SK-N-DZ (cell line): ENCODE measurements at regions not wholly inside any gene's neighbourhood (a gene's known extent, or its start where the extent isn't known, plus 50 kb on each side); places are given as distances from the start of the nearest gene placed in this dataset.
A peak's percentile ranks its signal among the peaks of the same experiment; 100 is the strongest.

ENCODE experiments used
- DNase-seq: peaks from one replicate; pipeline ENCODE4 v3.0.0-alpha.2; 2015; ENCODE audit warnings: low spot score

GRCh38 chr6:104575536-104575935 lies 284.2 kb downstream of the HACE1 start:
- no peak for DNase-seq

- DNase-seq = no peak
These were observed 285.5 kb downstream of the HACE1 start for GRCh38 chr6:104574135-104574750.

- DNase-seq = no peak
These were observed 286.4 kb downstream of the HACE1 start for GRCh38 chr6:104573350-104573749.

GRCh38 chr6:104572901-104573300 lies 286.8 kb downstream of the HACE1 start:
- DNase-seq = no peak

- no peak for DNase-seq
These were observed 293.3 kb downstream of the HACE1 start for GRCh38 chr6:104566411-104566810.

- DNase-seq = no peak
These were observed 296.4 kb downstream of the HACE1 start for GRCh38 chr6:104563306-104563705.

- no peak for DNase-seq
These were observed 300.1 kb downstream of the HACE1 start for GRCh38 chr6:104559435-104560202.

- DNase-seq = no peak
These were observed 301.0 kb downstream of the HACE1 start for GRCh38 chr6:104558746-104559145.

- no peak for DNase-seq
These were observed 311.4 kb downstream of the HACE1 start for GRCh38 chr6:104548297-104548696.

GRCh38 chr6:104541411-104541810 lies 318.3 kb downstream of the HACE1 start:
- DNase-seq = no peak

- no peak for DNase-seq
These were observed 319.0 kb downstream of the HACE1 start for GRCh38 chr6:104540743-104541142.

GRCh38 chr6:104539173-104539572 lies 320.5 kb downstream of the HACE1 start:
- DNase-seq = no peak

GRCh38 chr6:104537872-104538271 lies 321.8 kb downstream of the HACE1 start:
- no peak for DNase-seq

GRCh38 chr6:104537180-104537579 lies 322.5 kb downstream of the HACE1 start:
- no peak for DNase-seq

- no peak for DNase-seq
These were observed 327.3 kb downstream of the HACE1 start for GRCh38 chr6:104532462-104532861.

GRCh38 chr6:104531646-104532045 lies 328.1 kb downstream of the HACE1 start:
- DNase-seq = no peak

- DNase-seq = peak; percentile 30
These were observed 331.8 kb downstream of the HACE1 start for GRCh38 chr6:104527761-104528415.

- no peak for DNase-seq
These were observed 332.4 kb downstream of the HACE1 start for GRCh38 chr6:104527311-104527710.

GRCh38 chr6:104526376-104526775 lies 333.3 kb downstream of the HACE1 start:
- no peak for DNase-seq

GRCh38 chr6:104525677-104526322 lies 333.9 kb downstream of the HACE1 start:
- peak; percentile 87 for DNase-seq

GRCh38 chr6:104522533-104522932 lies 337.2 kb downstream of the HACE1 start:
- DNase-seq = no peak

- DNase-seq = no peak
These were observed 338.5 kb downstream of the HACE1 start for GRCh38 chr6:104521176-104521575.
